ENCODE measurements at regions not wholly inside any gene's neighbourhood (a gene's known extent, or its start where the extent isn't known, plus 50 kb on each side); places are given as distances from the start of the nearest gene placed in this dataset.
A peak's percentile ranks its signal among the peaks of the same experiment; 100 is the strongest.

DNA sequence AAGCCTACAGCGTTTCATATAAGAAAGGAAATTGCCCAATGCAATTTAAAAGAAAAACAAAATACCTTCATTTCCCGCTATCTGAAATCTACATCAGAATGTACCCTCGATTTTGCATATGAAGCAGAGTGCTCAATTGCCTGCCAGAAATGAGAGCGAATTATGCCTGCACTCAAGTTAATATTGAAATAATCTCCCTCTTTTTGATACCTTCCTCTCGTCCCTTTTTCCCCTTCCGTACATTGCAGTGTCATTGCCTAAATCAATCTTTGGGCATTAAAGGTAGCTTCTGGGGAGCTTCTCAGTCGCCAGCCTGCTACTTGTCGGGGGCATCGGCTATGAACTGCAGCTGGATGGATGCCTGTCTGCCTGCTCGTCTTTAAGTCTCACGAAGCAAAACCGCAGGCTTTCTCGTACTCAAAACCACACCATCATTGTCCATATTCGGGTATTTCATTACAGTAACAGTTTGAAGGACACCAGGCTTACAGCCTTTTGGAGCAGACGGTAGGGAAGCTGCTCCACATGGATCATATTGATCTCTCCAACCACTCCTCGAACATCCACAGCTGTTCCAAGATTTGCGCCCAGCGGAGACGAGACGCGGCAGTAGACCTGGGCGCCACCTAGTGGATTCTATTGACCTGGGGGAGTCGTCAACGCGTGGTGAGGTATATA is 64.0 kb upstream of the HNRNPA3 start:
- peaks cover 42% of the 10 kb centered on the region for H3K27me3 ChIP-seq (ENCODE audit: low read depth)
- peaks cover 9% of the 10 kb centered on the region for H3K4me1 ChIP-seq
- peak overlapping the region; percentile 13 for H3K4me3 ChIP-seq
- no peaks in the 10 kb centered on the region for H3K9me3 ChIP-seq
- in situ Hi-C loops (cut with MboI; ENCODE audit: low sequenced_read_pairs) = loop anchor here (10.0 to 25.0 kb wide), 3 partner anchors 334 to 661 kb away; no protein-coding TSS in a partner anchor
- no peaks in the 10 kb centered on the region for H3K36me3 ChIP-seq (replicated peaks)
- DNase-seq (ENCODE audit: low spot score in 2 of 2) = peak; percentile 79 to 93

DNA sequence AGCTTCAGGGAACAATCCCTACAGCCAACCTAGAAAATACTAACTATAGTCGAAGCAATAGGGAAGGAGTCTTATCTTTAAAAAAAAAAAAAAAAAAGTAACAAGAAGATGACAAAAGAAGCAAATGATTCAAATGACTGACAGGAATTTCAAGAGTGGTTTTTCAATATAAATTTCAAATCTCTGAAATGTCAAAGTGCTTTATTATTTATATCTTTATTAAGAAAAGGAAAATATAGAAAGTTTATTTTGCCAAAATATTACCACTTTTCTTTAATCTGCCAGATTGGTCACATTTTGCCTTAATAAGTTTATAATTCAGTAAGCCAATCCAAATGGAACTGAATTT is 63.5 kb upstream of the HNRNPA3 start:
- no peaks in the 10 kb centered on the region for H3K9me3 ChIP-seq
- H3K4me1 ChIP-seq = peaks cover 9% of the 10 kb centered on the region
- H3K36me3 ChIP-seq (replicated peaks) = no peaks in the 10 kb centered on the region
- peaks cover 37% of the 10 kb centered on the region for H3K27me3 ChIP-seq (ENCODE audit: low read depth)
- no peak overlapping the region for H3K4me3 ChIP-seq
- in situ Hi-C loops (cut with MboI; ENCODE audit: low sequenced_read_pairs) = loop anchor here (10.0 to 25.0 kb wide), 3 partner anchors 334 to 662 kb away; no protein-coding TSS in a partner anchor
- DNase-seq (ENCODE audit: low spot score in 2 of 2) = no peak

DNA sequence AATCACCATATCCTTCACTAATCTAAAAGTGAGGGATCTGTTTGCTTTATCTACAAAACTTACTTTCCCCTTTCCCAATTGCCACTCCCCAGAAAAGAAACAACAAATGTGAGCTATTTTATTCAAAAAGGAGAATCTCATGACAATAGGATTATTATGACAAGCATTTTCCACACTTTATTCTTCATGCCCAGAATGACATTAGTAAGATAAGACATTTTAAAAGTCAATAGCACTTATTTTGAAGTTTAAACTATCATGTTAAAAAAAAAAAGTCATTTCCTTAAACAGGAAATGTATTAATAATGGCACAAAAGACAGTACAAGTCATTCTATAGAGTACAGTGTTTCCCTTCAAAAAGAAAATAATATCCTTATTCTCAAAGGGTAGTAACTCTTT is 58.8 kb upstream of the HNRNPA3 start:
- in situ Hi-C loops (cut with MboI; ENCODE audit: low sequenced_read_pairs) = loop anchor here (10.0 kb wide), 1 partner anchor 1029 kb away; the partner anchor contains the start of genes HOXD8 and HOXD9
- DNase-seq (ENCODE audit: low spot score in 2 of 2) = no peak

DNA sequence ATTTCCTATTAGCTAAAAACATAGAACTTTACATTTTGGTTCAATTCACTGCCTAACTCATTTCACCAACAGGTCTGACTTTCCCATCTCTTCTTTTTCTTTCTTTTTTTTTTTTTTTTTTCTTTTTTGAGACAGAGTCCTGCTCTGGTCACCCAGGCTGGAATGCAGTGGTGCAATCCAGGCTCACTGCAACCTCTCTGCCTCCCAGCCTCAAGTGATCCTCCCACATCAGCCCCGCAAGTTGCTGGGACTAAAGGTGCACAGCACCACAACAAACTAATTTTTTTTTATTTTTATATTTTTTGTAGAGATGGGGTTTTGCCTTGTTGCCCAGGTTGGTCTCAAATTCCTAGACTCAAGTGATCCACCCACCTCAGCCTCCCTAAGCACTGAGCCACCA is 57.8 kb upstream of the HNRNPA3 start:
- in situ Hi-C loops (cut with MboI; ENCODE audit: low sequenced_read_pairs) = loop anchor here (10.0 kb wide), 1 partner anchor 1030 kb away; the partner anchor contains the start of genes HOXD8 and HOXD9

More for the DNA sequence above, 58.8 kb upstream of the HNRNPA3 start:
- Histone ChIP-seq H3K4me1 (no peaks in the 10 kb centered on the region), H3K36me3 (replicated peaks) (no peaks in the 10 kb centered on the region), H3K27me3 (ENCODE audit: low read depth) (peaks cover 43% of the 10 kb centered on the region), H3K9me3 (no peaks in the 10 kb centered on the region), H3K4me3 (no peak overlapping the region)

DNA sequence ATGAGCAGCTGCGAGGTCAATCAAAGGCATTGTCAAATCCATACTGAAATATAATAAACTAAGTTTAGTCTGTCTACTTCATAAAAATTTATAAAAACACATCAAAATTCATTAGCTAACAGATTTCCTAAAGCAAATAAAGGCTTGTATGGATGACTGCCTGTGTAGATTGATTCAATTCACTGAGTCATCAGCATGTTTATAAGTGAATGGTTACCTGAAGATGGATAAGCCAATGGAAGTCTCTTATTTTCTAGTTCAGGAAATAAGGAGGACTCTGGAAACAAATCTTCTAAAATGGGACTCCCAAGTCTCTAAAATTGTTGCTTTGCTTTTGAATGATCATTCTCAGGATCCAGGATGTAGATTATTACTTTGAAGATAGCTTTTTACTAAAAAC is 57.0 kb upstream of the HNRNPA3 start:
- Histone ChIP-seq H3K27me3 (ENCODE audit: low read depth) (peaks cover 35% of the 10 kb centered on the region), H3K4me3 (no peak overlapping the region), H3K9me3 (no peaks in the 10 kb centered on the region), H3K36me3 (replicated peaks) (no peaks in the 10 kb centered on the region), H3K4me1 (no peaks in the 10 kb centered on the region)
- DNase-seq (ENCODE audit: low spot score in 2 of 2) = no peak
- in situ Hi-C loops (cut with MboI; ENCODE audit: low sequenced_read_pairs) = loop anchor here (10.0 kb wide), 1 partner anchor 1031 kb away; the partner anchor contains the start of genes HOXD8 and HOXD9

More for the DNA sequence above, 57.8 kb upstream of the HNRNPA3 start:
- H3K9me3 ChIP-seq = no peaks in the 10 kb centered on the region
- H3K4me1 ChIP-seq = no peaks in the 10 kb centered on the region
- DNase-seq (ENCODE audit: low spot score in 2 of 2) = no peak
- H3K36me3 ChIP-seq (replicated peaks) = no peaks in the 10 kb centered on the region
- H3K4me3 ChIP-seq = no peak overlapping the region
- H3K27me3 ChIP-seq (ENCODE audit: low read depth) = peaks cover 37% of the 10 kb centered on the region

DNA sequence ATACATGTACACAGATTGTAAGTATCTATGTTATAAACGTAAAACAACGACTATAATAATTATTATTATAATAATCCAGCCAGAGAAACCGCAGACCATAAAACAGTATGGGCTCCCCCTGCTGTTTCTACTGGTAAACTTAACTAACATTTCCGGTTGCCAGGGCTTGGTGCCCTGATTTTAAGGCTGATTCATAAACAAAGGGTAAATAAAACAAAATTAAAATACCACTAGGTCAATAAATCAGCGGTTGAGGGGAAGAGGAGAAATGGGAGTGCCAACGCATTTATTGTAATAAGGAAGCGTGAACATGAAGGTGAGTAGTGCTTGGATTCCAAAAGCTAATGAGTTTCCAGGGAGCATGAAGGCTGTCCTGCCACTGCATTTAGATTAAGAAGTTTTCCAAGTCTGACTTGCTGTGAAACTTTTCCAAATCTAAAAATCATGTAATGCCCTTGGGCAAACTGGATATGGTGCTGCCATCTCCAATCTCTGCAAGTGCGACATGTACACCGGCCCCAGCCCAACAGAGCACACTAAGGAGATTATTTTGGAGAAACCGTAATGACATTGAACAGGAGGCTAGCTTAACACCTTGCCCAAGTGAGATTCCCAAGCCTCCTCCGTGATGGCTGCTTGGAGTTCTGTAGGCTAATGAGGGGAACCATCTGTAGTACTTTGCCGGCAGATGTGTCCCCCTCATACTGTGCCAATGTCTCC is 50.7 kb upstream of the HNRNPA3 start:
- peaks cover 26% of the 10 kb centered on the region for H3K4me1 ChIP-seq
- DNase-seq (ENCODE audit: low spot score in 2 of 2) = peak in 1 of 2 experiments; percentile 28
- no peaks in the 10 kb centered on the region for H3K9me3 ChIP-seq
- H3K27me3 ChIP-seq (ENCODE audit: low read depth) = peaks cover 15% of the 10 kb centered on the region; the same call in 1 of the 2 replicates
- no peaks in the 10 kb centered on the region for H3K36me3 ChIP-seq (replicated peaks)
- no peak overlapping the region for H3K4me3 ChIP-seq
- in situ Hi-C loops (cut with MboI; ENCODE audit: low sequenced_read_pairs) = loop anchor here (10.0 kb wide), 2 partner anchors 253 to 603 kb away; no protein-coding TSS in a partner anchor

Measured in HAP-1 (cell line).